ENCODE measurements at regions not wholly inside any gene's neighbourhood (a gene's known extent, or its start where the extent isn't known, plus 50 kb on each side); places are given as distances from the start of the nearest gene placed in this dataset.

- Histone ChIP-seq H3K4me1 (no peaks in the 10 kb centered on the region), H3K4me3 (no peak overlapping the region), H3K27ac (no peak overlapping the region), H3K27me3 (no peaks in the 10 kb centered on the region), H3K36me3 (no peaks in the 10 kb centered on the region), H3K9me3 (no peaks in the 10 kb centered on the region)
- no peak for DNase-seq (ENCODE audit: low spot score in 2 of 2)
- no peak for TF ChIP-seq POLR2AphosphoS5 (IDR thresholded peaks at IDR 0.05)
- TF ChIP-seq POLR2A (IDR thresholded peaks at IDR 0.05) = no peak
- no peak for TF ChIP-seq EP300 (IDR thresholded peaks at IDR 0.05)
- TF ChIP-seq CTCF (IDR thresholded peaks at IDR 0.05) = no peak
- 44% methylated on average over 5 of the region's 5 CpGs for WGBS
Measured at GRCh38 chr1:82152356-82153271, 351.9 kb downstream of the ADGRL2 start.

GRCh38 chr1:82145656-82146055 lies 344.9 kb downstream of the ADGRL2 start:
- H3K36me3 ChIP-seq = no peaks in the 10 kb centered on the region
- 81% methylated on average over 1 of the region's 1 CpG for WGBS
- H3K4me1 ChIP-seq = no peaks in the 10 kb centered on the region
- TF ChIP-seq CTCF (IDR thresholded peaks at IDR 0.05) (no peak), EP300 (IDR thresholded peaks at IDR 0.05) (no peak), POLR2AphosphoS5 (IDR thresholded peaks at IDR 0.05) (no peak), POLR2A (IDR thresholded peaks at IDR 0.05) (no peak)
- no peak for DNase-seq (ENCODE audit: low spot score in 2 of 2)
- no peaks in the 10 kb centered on the region for H3K9me3 ChIP-seq
- H3K27me3 ChIP-seq = no peaks in the 10 kb centered on the region
- no peak overlapping the region for H3K4me3 ChIP-seq
- no peak overlapping the region for H3K27ac ChIP-seq

GRCh38 chr1:82143108-82143833 lies 342.5 kb downstream of the ADGRL2 start:
- Histone ChIP-seq H3K36me3 (no peaks in the 10 kb centered on the region), H3K27ac (no peak overlapping the region), H3K9me3 (no peaks in the 10 kb centered on the region), H3K27me3 (no peaks in the 10 kb centered on the region), H3K4me3 (no peak overlapping the region), H3K4me1 (peaks cover 2% of the 10 kb centered on the region)
- WGBS = 75% methylated on average over 3 of the region's 3 CpGs
- no peak for DNase-seq (ENCODE audit: low spot score in 2 of 2)
- TF ChIP-seq CTCF (IDR thresholded peaks at IDR 0.05) (no peak), POLR2AphosphoS5 (IDR thresholded peaks at IDR 0.05) (no peak), EP300 (IDR thresholded peaks at IDR 0.05) (no peak), POLR2A (IDR thresholded peaks at IDR 0.05) (no peak)

- WGBS = 81% methylated on average over 2 of the region's 2 CpGs
- DNase-seq (ENCODE audit: low spot score in 2 of 2) = no peak
- Histone ChIP-seq H3K36me3 (no peaks in the 10 kb centered on the region), H3K27ac (no peak overlapping the region), H3K9me3 (no peaks in the 10 kb centered on the region), H3K4me3 (no peak overlapping the region), H3K4me1 (peaks cover 2% of the 10 kb centered on the region), H3K27me3 (no peaks in the 10 kb centered on the region)
- TF ChIP-seq EP300 (IDR thresholded peaks at IDR 0.05) (no peak), POLR2A (IDR thresholded peaks at IDR 0.05) (no peak), CTCF (IDR thresholded peaks at IDR 0.05) (no peak), POLR2AphosphoS5 (IDR thresholded peaks at IDR 0.05) (no peak)
Measured at GRCh38 chr1:82141390-82141789, 340.7 kb downstream of the ADGRL2 start.

Measured in suprapubic skin (tissue), 4 donors.